Thyroid gland (tissue), 4 donors: ENCODE measurements at regions not wholly inside any gene's neighbourhood (a gene's known extent, or its start where the extent isn't known, plus 50 kb on each side); places are given as distances from the start of the nearest gene placed in this dataset.

Experiments
- DNase-seq, 2 donors: peaks; one replicate each; pipeline ENCODE4 v3.0.0-alpha.2; 2019
- H3K27ac ChIP-seq, 3 donors: fragments of 200-600 bp; sonication (generic); 1 replicate in 2 of 3; 2 replicates in 1 of 3; pipeline ENCODE4 v1.5.1; 2016 to 2019; ENCODE audit warnings: mild to moderate bottlenecking in 1 of 3, moderate library complexity in 1 of 3
- H3K27me3 ChIP-seq: fragments of 200-600 bp; sonication (generic); one replicate; pipeline ENCODE4 v1.5.1; 2019
- H3K36me3 ChIP-seq, 2 donors: fragments of 200-600 bp; sonication (generic); one replicate each; pipeline ENCODE4 v1.5.1; 2016 to 2019
- H3K4me1 ChIP-seq, 2 donors: fragments of 200-600 bp; sonication (generic); one replicate each; pipeline ENCODE4 v1.5.1; 2017 to 2019
- H3K4me3 ChIP-seq, 3 donors: fragments of 200-600 bp; sonication (generic); replicated peaks in 1 of 3; 1 replicate in 2 of 3; 2 replicates in 1 of 3; pipeline ENCODE4 v1.5.1; 2016; ENCODE audit warnings: mild to moderate bottlenecking in 1 of 3
- H3K9me3 ChIP-seq: fragments of 200-600 bp; sonication (generic); one replicate; pipeline ENCODE4 v1.5.1; 2017
- POLR2A ChIP-seq, 2 donors: fragments of 450-650 bp; IDR thresholded peaks; one replicate each; pipeline ENCODE4 v1.6.1; 2017; ENCODE audit warnings: antibody characterized with exemption in 2 of 2, mild to moderate bottlenecking in 2 of 2, moderate library complexity in 1 of 2
- WGBS, 2 donors: methylation state at CpG; one replicate each; pipeline ENCODE4 v1.1.5; 2017; 5-methylcytosine and 5-hydroxymethylcytosine counted together
- intact Hi-C: fragments of 100-400 bp; cut with DNase I; formaldehyde crosslinking; loops from one replicate; pipeline ENCODE4 v1.15.1; 2023
- TF ChIP-seq, protein P1 (sequence below), 6 experiments: fragments of 200-600 bp in 3 of 6; fragments of 450-650 bp in 3 of 6; sonication (generic) in 3 of 6; IDR thresholded peaks; one replicate each; pipeline ENCODE4 v1.5.1; 2016 to 2019; ENCODE audit warnings: antibody characterized with exemption in 6 of 6, mild to moderate bottlenecking in 2 of 6, inconsistent platforms in 1 of 6, moderate library complexity in 1 of 6

DNA sequence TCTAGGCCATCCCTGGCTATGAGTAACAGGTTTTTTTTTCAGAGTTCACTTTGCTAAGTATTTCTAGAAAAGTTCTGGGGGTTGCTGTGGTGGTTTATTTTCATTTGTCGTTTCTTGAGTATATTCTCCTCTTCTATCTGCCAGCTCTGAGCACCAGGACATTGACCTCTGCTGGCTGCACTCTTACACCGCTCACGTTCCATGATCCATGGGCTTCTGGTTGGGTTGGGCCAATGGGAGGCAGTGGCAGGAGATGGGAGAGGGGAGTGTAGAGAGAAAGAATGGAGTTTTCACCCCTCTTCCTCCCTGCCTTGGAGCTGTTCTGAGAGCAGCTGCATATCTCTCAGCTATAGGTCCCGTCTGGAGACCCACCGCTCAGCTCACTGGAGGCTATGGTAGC, 161.0 kb upstream of the ATXN1 start:
- H3K9me3 ChIP-seq: no peaks in the 10 kb centered on the region
- no peaks in the 10 kb centered on the region for H3K4me1 ChIP-seq
- WGBS, 2 donors: 70 to 74% methylated on average over 5 of the region's 5 CpGs
- TF ChIP-seq POLR2A (IDR thresholded peaks at IDR 0.05): no peak
- TF ChIP-seq, protein P1, sequence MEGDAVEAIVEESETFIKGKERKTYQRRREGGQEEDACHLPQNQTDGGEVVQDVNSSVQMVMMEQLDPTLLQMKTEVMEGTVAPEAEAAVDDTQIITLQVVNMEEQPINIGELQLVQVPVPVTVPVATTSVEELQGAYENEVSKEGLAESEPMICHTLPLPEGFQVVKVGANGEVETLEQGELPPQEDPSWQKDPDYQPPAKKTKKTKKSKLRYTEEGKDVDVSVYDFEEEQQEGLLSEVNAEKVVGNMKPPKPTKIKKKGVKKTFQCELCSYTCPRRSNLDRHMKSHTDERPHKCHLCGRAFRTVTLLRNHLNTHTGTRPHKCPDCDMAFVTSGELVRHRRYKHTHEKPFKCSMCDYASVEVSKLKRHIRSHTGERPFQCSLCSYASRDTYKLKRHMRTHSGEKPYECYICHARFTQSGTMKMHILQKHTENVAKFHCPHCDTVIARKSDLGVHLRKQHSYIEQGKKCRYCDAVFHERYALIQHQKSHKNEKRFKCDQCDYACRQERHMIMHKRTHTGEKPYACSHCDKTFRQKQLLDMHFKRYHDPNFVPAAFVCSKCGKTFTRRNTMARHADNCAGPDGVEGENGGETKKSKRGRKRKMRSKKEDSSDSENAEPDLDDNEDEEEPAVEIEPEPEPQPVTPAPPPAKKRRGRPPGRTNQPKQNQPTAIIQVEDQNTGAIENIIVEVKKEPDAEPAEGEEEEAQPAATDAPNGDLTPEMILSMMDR (IDR thresholded peaks at IDR 0.05): no peak
- no peak overlapping the region for H3K4me3 ChIP-seq
- intact Hi-C loops: no loop called here
- no peaks in the 10 kb centered on the region for H3K27me3 ChIP-seq
- no peaks in the 10 kb centered on the region for H3K36me3 ChIP-seq
- DNase-seq: no peak
- H3K27ac ChIP-seq: no peak overlapping the region

- Histone ChIP-seq H3K27ac (no peak overlapping the region), H3K9me3 (no peaks in the 10 kb centered on the region), H3K27me3 (no peaks in the 10 kb centered on the region), H3K36me3 (no peaks in the 10 kb centered on the region), H3K4me3 (no peak overlapping the region), H3K4me1 (no peaks in the 10 kb centered on the region)
- 87 to 98% methylated on average over 6 of the region's 6 CpGs for WGBS, 2 donors
- TF ChIP-seq, protein P1 (IDR thresholded peaks at IDR 0.05): no peak
- TF ChIP-seq POLR2A (IDR thresholded peaks at IDR 0.05): no peak
- no peak for DNase-seq
- intact Hi-C loops: no loop called here
These were observed 160.3 kb upstream of the ATXN1 start for GRCh38 chr6:16921399-16922110.

- no peak for DNase-seq
- Histone ChIP-seq H3K36me3 (no peaks in the 10 kb centered on the region), H3K27me3 (no peaks in the 10 kb centered on the region), H3K4me3 (no peak overlapping the region), H3K9me3 (no peaks in the 10 kb centered on the region), H3K4me1 (no peaks in the 10 kb centered on the region), H3K27ac (no peak overlapping the region)
- TF ChIP-seq POLR2A (IDR thresholded peaks at IDR 0.05): no peak
- TF ChIP-seq, protein P1 (IDR thresholded peaks at IDR 0.05): no peak
- intact Hi-C loops: no loop called here
- WGBS, 2 donors: 59 to 67% methylated on average over 10 of the region's 10 CpGs
These were observed 157.3 kb upstream of the ATXN1 start for GRCh38 chr6:16918586-16918985.

- Histone ChIP-seq H3K27ac (no peak overlapping the region), H3K27me3 (no peaks in the 10 kb centered on the region), H3K9me3 (no peaks in the 10 kb centered on the region), H3K4me3 (no peak overlapping the region), H3K36me3 (no peaks in the 10 kb centered on the region), H3K4me1 (no peaks in the 10 kb centered on the region)
- intact Hi-C loops: no loop called here
- no peak for DNase-seq
- WGBS, 2 donors: 85 to 92% methylated on average over 3 of the region's 3 CpGs
- TF ChIP-seq, protein P1 (IDR thresholded peaks at IDR 0.05): no peak
- TF ChIP-seq POLR2A (IDR thresholded peaks at IDR 0.05): no peak
These were observed 152.9 kb upstream of the ATXN1 start for GRCh38 chr6:16914184-16914583.

DNA sequence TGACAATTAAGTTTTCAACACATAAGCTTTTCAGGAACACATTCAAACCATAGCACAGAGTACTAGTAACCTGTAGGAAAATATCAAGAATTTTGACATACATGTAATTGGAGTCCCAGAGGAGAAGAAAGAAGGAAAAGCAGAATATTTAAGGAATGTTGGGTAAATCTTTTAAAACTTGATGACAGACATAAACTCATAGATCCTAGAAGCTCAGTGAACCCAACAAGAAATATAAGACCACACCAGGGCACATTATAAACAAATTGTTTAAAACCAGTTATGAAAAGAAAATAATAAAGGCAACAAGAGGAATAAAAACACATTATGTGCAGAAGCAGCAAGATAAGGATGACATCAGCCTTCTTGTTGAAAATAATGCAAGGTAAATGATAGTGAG, 151.5 kb upstream of the ATXN1 start:
- TF ChIP-seq, protein P1 (IDR thresholded peaks at IDR 0.05): no peak
- no peak for TF ChIP-seq POLR2A (IDR thresholded peaks at IDR 0.05)
- intact Hi-C loops: no loop called here
- Histone ChIP-seq H3K9me3 (no peaks in the 10 kb centered on the region), H3K27ac (no peak overlapping the region), H3K4me3 (no peak overlapping the region), H3K4me1 (no peaks in the 10 kb centered on the region), H3K36me3 (no peaks in the 10 kb centered on the region), H3K27me3 (no peaks in the 10 kb centered on the region)
- DNase-seq: no peak
